Head of caudate nucleus (tissue), 42 donors: ENCODE measurements at regions not wholly inside any gene's neighbourhood (a gene's known extent, or its start where the extent isn't known, plus 50 kb on each side); places are given as distances from the start of the nearest gene placed in this dataset.

ENCODE experiments used
- DNase-seq, 42 donors: peaks; one replicate each; pipeline versions ENCODE4 v3.0.0 to v3.0.0-alpha.2; 2020 to 2021; ENCODE audit warnings: mixed read lengths in 7 of 42
- intact Hi-C: fragments of 100-400 bp; cut with DNase I; formaldehyde crosslinking; loops from one replicate; pipeline ENCODE4 v1.15.0; 2022

- intact Hi-C loops = loop anchor here (10.0 kb wide), 1 partner anchor 1061 kb away; no protein-coding TSS in a partner anchor
- DNase-seq = peak in 1 of 42 donors; percentile 0
Measured at GRCh38 chr22:49636214-49636613, 191.5 kb downstream of the BRD1 start.

- DNase-seq = peak in 1 of 42 donors; percentile 1
- intact Hi-C loops = loop anchor here (10.0 kb wide), 1 partner anchor 1059 kb away; no protein-coding TSS in a partner anchor
Measured at GRCh38 chr22:49634006-49634772, 193.5 kb downstream of the BRD1 start.

GRCh38 chr22:49633010-49633324 lies 194.7 kb downstream of the BRD1 start:
- DNase-seq = peak in 1 of 42 donors; percentile 1
- intact Hi-C loops = loop anchor here (10.0 kb wide), 1 partner anchor 1058 kb away; no protein-coding TSS in a partner anchor

GRCh38 chr22:49632199-49633009 lies 195.3 kb downstream of the BRD1 start:
- intact Hi-C loops = loop anchor here (10.0 kb wide), 1 partner anchor 1058 kb away; no protein-coding TSS in a partner anchor
- DNase-seq = peak; percentile 45 to 90 (median 78)

- intact Hi-C loops = loop anchor here (10.0 kb wide), 1 partner anchor 1056 kb away; no protein-coding TSS in a partner anchor
- no peak for DNase-seq
Measured at GRCh38 chr22:49630448-49630946, 197.2 kb downstream of the BRD1 start.

- DNase-seq = no peak
- intact Hi-C loops = loop anchor here (10.0 kb wide), 1 partner anchor 1055 kb away; no protein-coding TSS in a partner anchor
Measured at GRCh38 chr22:49629586-49630447, 197.9 kb downstream of the BRD1 start.

GRCh38 chr22:49629261-49629570 lies 198.5 kb downstream of the BRD1 start:
- DNase-seq = no peak
- intact Hi-C loops = no loop called here

- intact Hi-C loops = no loop called here
- DNase-seq = no peak
Measured at GRCh38 chr22:49628391-49629260, 199.0 kb downstream of the BRD1 start.

GRCh38 chr22:49627217-49628181 lies 200.2 kb downstream of the BRD1 start:
- peak in 3 of 42 donors; percentile 18 to 50 (median 31) for DNase-seq

GRCh38 chr22:49626361-49627216 lies 201.1 kb downstream of the BRD1 start:
- intact Hi-C loops = no loop called here

More at GRCh38 chr22:49627217-49628181, 200.2 kb downstream of the BRD1 start:
- intact Hi-C loops = no loop called here

GRCh38 chr22:49624421-49625177 lies 203.1 kb downstream of the BRD1 start:
- intact Hi-C loops = no loop called here
- no peak for DNase-seq

More at GRCh38 chr22:49626361-49627216, 201.1 kb downstream of the BRD1 start:
- DNase-seq = no peak

GRCh38 chr22:49623715-49624114 lies 204.0 kb downstream of the BRD1 start:
- intact Hi-C loops = no loop called here
- no peak for DNase-seq

- no peak for DNase-seq
- intact Hi-C loops = no loop called here
Measured at GRCh38 chr22:49623176-49623575, 204.5 kb downstream of the BRD1 start.

- DNase-seq = no peak
- intact Hi-C loops = no loop called here
Measured at GRCh38 chr22:49622241-49623105, 205.2 kb downstream of the BRD1 start.
